HepG2 (cell line): ENCODE measurements at regions not wholly inside any gene's neighbourhood (a gene's known extent, or its start where the extent isn't known, plus 50 kb on each side); places are given as distances from the start of the nearest gene placed in this dataset.

Source experiments
- ATAC-seq: fragments of 200-7000 bp; cut with Tn5 transposase; 3 replicates; pipeline ENCODE4 v1.9.1; 2020; ENCODE audit warnings: mild to moderate bottlenecking, moderate library complexity
- BruUV-seq: library from RNA; stranded (reverse); fragments of 400-500 nt; replicated peaks from 2 replicates; lab custom pipeline; 2021; lab: Mats Ljungman, UMichigan
- CTCF ChIA-PET: fragments of 300-600 bp; formaldehyde crosslinking; extraction: SDS; loops from one replicate; lab custom pipeline; 2021; ENCODE audit warnings: low total read pairs, inconsistent platforms, low intra/inter-chr PET ratio; lab: Yijun Ruan, JAX
- POLR2A ChIA-PET: fragments of 350-600 bp; sonication (Branson Sonifier 250); formaldehyde crosslinking; loops from one replicate; lab custom pipeline; 2020; ENCODE audit warnings: antibody characterized with exemption, inconsistent platforms; lab: Yijun Ruan, JAX
- DNase-seq: peaks from one replicate; pipeline ENCODE4 v3.0.0-alpha.2; 2015; ENCODE audit warnings: low spot score
- FAIRE-seq: peaks from 3 replicates; lab custom pipeline; 2011; peaks lifted over from hg19 to GRCh38; lab: Jason Lieb, UNC
- H2AFZ ChIP-seq: one replicate; pipeline ENCODE4 v1.6.1; 2011; ENCODE audit warnings: low read length, inconsistent platforms
- H3K27ac ChIP-seq: fragments of 300-600 bp; 3 replicates; pipeline ENCODE4 v1.8.0; 2011; ENCODE audit warnings: mixed run types, mild to moderate bottlenecking, mixed read lengths, low read length, inconsistent platforms; ENCODE audit not compliant: insufficient read depth; ENCODE audit errors: extremely low read length
- H3K27me3 ChIP-seq, 2 experiments: fragments of 200-600 bp in 1 of 2; 2 replicates in 1 of 2; 3 replicates in 1 of 2; pipeline versions ENCODE4 v1.6.0 to v1.8.0; 2011; ENCODE audit warnings: low read length in 2 of 2, mild to moderate bottlenecking in 2 of 2, moderate library complexity in 2 of 2, inconsistent platforms in 1 of 2; ENCODE audit not compliant: insufficient read depth in 2 of 2, control insufficient read depth in 1 of 2
- H3K36me3 ChIP-seq, 2 experiments: fragments of 200-600 bp in 1 of 2; replicated peaks in 1 of 2; 2 replicates in 1 of 2; 3 replicates in 1 of 2; pipeline versions ENCODE4 v1.5.1 to v1.8.0; 2011; ENCODE audit warnings: low read length in 2 of 2, inconsistent platforms in 1 of 2; ENCODE audit not compliant: insufficient read depth in 2 of 2, control insufficient read depth in 1 of 2
- H3K4me1 ChIP-seq: 2 replicates; pipeline ENCODE4 v1.5.1; 2012; ENCODE audit warnings: low read length, inconsistent platforms; ENCODE audit not compliant: insufficient read depth
- H3K4me2 ChIP-seq: 2 replicates; pipeline ENCODE4 v1.6.0; 2011; ENCODE audit warnings: low read depth, low read length, inconsistent platforms
- H3K4me3 ChIP-seq, 3 experiments: fragments of 200-600 bp in 1 of 3; sonication (generic), shearing (Covaris generic) in 1 of 3; replicated peaks in 1 of 3; 2 replicates each; pipeline ENCODE4 v1.5.1; 2011 to 2016; ENCODE audit warnings: low read length in 3 of 3, inconsistent platforms in 2 of 3, low read depth in 2 of 3, mild to moderate bottlenecking in 2 of 3, control low read depth in 1 of 3, mixed read lengths in 1 of 3; ENCODE audit not compliant: insufficient read depth in 1 of 3
- H3K79me2 ChIP-seq: one replicate; pipeline ENCODE4 v1.6.1; 2011; ENCODE audit warnings: low read length, inconsistent platforms; ENCODE audit not compliant: insufficient read depth
- H3K9ac ChIP-seq: 2 replicates; pipeline ENCODE4 v1.6.0; 2011; ENCODE audit warnings: mild to moderate bottlenecking, low read depth, low read length, inconsistent platforms; ENCODE audit not compliant: insufficient read depth
- H3K9me3 ChIP-seq: 2 replicates; pipeline ENCODE4 v1.5.1; 2012; ENCODE audit warnings: mild to moderate bottlenecking, low read length
- H4K20me1 ChIP-seq: 2 replicates; pipeline ENCODE4 v1.6.0; 2011; ENCODE audit warnings: inconsistent platforms, mild to moderate bottlenecking, low read length, moderate library complexity; ENCODE audit not compliant: insufficient read depth
- AKAP8 ChIP-seq: sonication (generic); formaldehyde crosslinking; IDR thresholded peaks from 2 replicates; pipeline ENCODE4 v1.5.1; 2020; ENCODE audit warnings: mild to moderate bottlenecking, missing genetic modification reagents
- ATF7-NPFF ChIP-seq: sonication (generic); formaldehyde crosslinking; IDR thresholded peaks from 2 replicates; pipeline ENCODE4 v1.8.1; 2023; ENCODE audit warnings: mild to moderate bottlenecking, low read depth, missing genetic modification reagents, moderate library complexity
- GFI1 ChIP-seq: sonication (generic); formaldehyde crosslinking; IDR thresholded peaks from 2 replicates; pipeline ENCODE4 v1.5.0; 2020; ENCODE audit warnings: missing genetic modification reagents, mild to moderate bottlenecking, borderline replicate concordance
- HINFP ChIP-seq: sonication (generic); formaldehyde crosslinking; IDR thresholded peaks from 2 replicates; pipeline ENCODE4 v1.4.0; 2020; ENCODE audit warnings: low read depth, mild to moderate bottlenecking, missing genetic modification reagents
- MEF2D ChIP-seq: sonication (generic); formaldehyde crosslinking; IDR thresholded peaks from 2 replicates; pipeline ENCODE4 v1.5.1; 2020; ENCODE audit warnings: mild to moderate bottlenecking, missing genetic modification reagents
- MEIS2 ChIP-seq: sonication (generic); formaldehyde crosslinking; IDR thresholded peaks from 2 replicates; pipeline ENCODE4 v1.9.0; 2021; ENCODE audit warnings: mild to moderate bottlenecking, missing genetic modification reagents
- PHF8 ChIP-seq: sonication (generic); formaldehyde crosslinking; IDR thresholded peaks from 2 replicates; pipeline ENCODE4 v1.5.0; 2020; ENCODE audit warnings: missing genetic modification reagents
- TRIM24 ChIP-seq: sonication (generic); formaldehyde crosslinking; IDR thresholded peaks from 2 replicates; pipeline ENCODE4 v1.8.0; 2022; ENCODE audit warnings: mild to moderate bottlenecking, missing genetic modification reagents
- ZNF17 ChIP-seq: sonication (generic); formaldehyde crosslinking; IDR thresholded peaks from 2 replicates; pipeline ENCODE4 v1.5.0; 2020; ENCODE audit warnings: mild to moderate bottlenecking, missing genetic modification reagents
- ZNF580 ChIP-seq: IDR thresholded peaks from 2 replicates; pipeline ENCODE4 v1.6.1; 2016; ENCODE audit warnings: low read depth, borderline replicate concordance
- ZNF646 ChIP-seq: sonication (generic); formaldehyde crosslinking; IDR thresholded peaks from 2 replicates; pipeline ENCODE4 v1.9.0; 2021; ENCODE audit warnings: mild to moderate bottlenecking, missing genetic modification reagents
- ZNF883 ChIP-seq: sonication (generic); formaldehyde crosslinking; IDR thresholded peaks from 2 replicates; pipeline ENCODE4 v1.5.1; 2020; ENCODE audit warnings: mild to moderate bottlenecking, missing genetic modification reagents; ENCODE audit errors: not compliant biosample characterization
- WGBS: methylation state at CpG from one replicate; pipeline ENCODE4 v1.1.6; 2017; ENCODE audit warnings: low lambda C conversion rate; 5-methylcytosine and 5-hydroxymethylcytosine counted together
- in situ Hi-C: cut with HindIII; loops from 2 replicates; pipeline ENCODE4 v1.10.0; 2017; ENCODE audit warnings: low pct_unique_long_range_greater_than_20kb; ENCODE audit not compliant: extremely low pct_ligation_motif_present
- intact Hi-C: fragments of 100-400 bp; cut with micrococcal nuclease; formaldehyde crosslinking; loops from one replicate; pipeline ENCODE4 v1.10.0; 2022; ENCODE audit not compliant: unreplicated experiment

GRCh38 chr11:59272771-59273372 is 60.1 kb upstream of the MPEG1 start:
- WGBS: 7% methylated on average over 5 of the region's 6 CpGs
- Histone ChIP-seq H3K4me1 (no peaks in the 10 kb centered on the region), H3K36me3 (no peaks in the 10 kb centered on the region), H3K27me3 (peaks cover 0 to 3% of the 10 kb centered on the region in 2 experiments; a peak in 1 of 5 replicates), H2AFZ (no peak overlapping the region), H3K79me2 (no peaks in the 10 kb centered on the region), H3K27ac (no peak overlapping the region), H4K20me1 (no peaks in the 10 kb centered on the region), H3K9me3 (no peaks in the 10 kb centered on the region), H3K9ac (no peak overlapping the region), H3K4me2 (no peak overlapping the region), H3K4me3 (no peak overlapping the region)
- intact Hi-C loops: no loop called here
- POLR2A ChIA-PET: no interaction called here
- CTCF ChIA-PET: no interaction called here
- in situ Hi-C loops: no loop called here
- FAIRE-seq (no peak), DNase-seq (no peak), ATAC-seq (no peak)
- no TSS peak for BruUV-seq
- TF ChIP-seq ZNF17 (no peak), MEF2D (CRISPR knock-in tag) (no peak), GFI1 (CRISPR knock-in tag) (no peak), AKAP8 (CRISPR knock-in tag) (no peak), TRIM24 (CRISPR knock-in tag) (no peak), ZNF646 (no peak), HINFP (CRISPR knock-in tag) (no peak), MEIS2 (CRISPR knock-in tag) (no peak), ZNF580 (CRISPR knock-in tag) (no peak), ZNF883 (CRISPR knock-in tag) (no peak), ATF7-NPFF (no peak), PHF8 (no peak)
